Astrocyte (in vitro differentiated cells and primary cell): ENCODE measurements at regions not wholly inside any gene's neighbourhood (a gene's known extent, or its start where the extent isn't known, plus 50 kb on each side); places are given as distances from the start of the nearest gene placed in this dataset.

Source experiments
- CTCF ChIP-seq: IDR thresholded peaks from 2 replicates; pipeline ENCODE4 v1.5.1; 2011; ENCODE audit warnings: low read depth, mild to moderate bottlenecking, inconsistent platforms, low read length, moderate library complexity; ENCODE audit not compliant: insufficient read depth
- EZH2 ChIP-seq: IDR thresholded peaks from 2 replicates; pipeline ENCODE4 v1.6.1; 2012; ENCODE audit warnings: mild to moderate bottlenecking, low read length, inconsistent platforms; ENCODE audit not compliant: insufficient read depth

- TF ChIP-seq CTCF, result no peak
- no peak for TF ChIP-seq EZH2
Measured at GRCh38 chr5:91722736-91723467, 339.8 kb upstream of the ARRDC3 start.
